GM12865 (cell line): ENCODE measurements at regions not wholly inside any gene's neighbourhood (a gene's known extent, or its start where the extent isn't known, plus 50 kb on each side); places are given as distances from the start of the nearest gene placed in this dataset.

ENCODE experiments used
- DNase-seq: peaks from one replicate; pipeline ENCODE4 v3.0.0; 2010; ENCODE audit warnings: low read depth
- H3K4me3 ChIP-seq: 2 replicates; pipeline ENCODE4 v1.5.1; 2011; ENCODE audit warnings: mild to moderate bottlenecking, low read depth, low read length, control low read depth
- TF ChIP-seq, protein P1 (sequence below): IDR thresholded peaks from 2 replicates; pipeline ENCODE4 v1.5.1; 2011; ENCODE audit warnings: low read length, control low read depth, low read depth, inconsistent platforms; ENCODE audit not compliant: insufficient read depth; ENCODE audit errors: missing control alignments

DNA sequence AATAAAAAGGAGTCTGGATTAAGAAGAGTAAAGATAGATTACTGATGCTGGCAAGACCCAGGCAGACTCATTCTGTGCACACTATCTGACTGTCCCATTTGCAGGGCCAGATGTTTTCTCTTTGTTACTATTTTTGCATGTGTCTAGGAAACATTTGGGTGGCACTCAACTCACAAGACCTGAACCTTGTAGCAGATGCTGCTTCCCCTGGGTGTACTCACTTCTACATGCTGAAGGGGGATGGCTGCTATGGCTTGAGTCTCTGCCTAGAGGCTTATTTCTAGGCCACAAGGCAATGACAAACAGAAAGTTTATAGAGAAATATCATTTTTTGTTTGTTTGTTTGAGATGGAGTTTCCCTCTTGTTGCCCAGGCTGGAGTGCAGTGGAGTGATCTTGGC lies 351.4 kb downstream of the FOXA2 start:
- DNase-seq, result no peak
- TF ChIP-seq, protein P1, sequence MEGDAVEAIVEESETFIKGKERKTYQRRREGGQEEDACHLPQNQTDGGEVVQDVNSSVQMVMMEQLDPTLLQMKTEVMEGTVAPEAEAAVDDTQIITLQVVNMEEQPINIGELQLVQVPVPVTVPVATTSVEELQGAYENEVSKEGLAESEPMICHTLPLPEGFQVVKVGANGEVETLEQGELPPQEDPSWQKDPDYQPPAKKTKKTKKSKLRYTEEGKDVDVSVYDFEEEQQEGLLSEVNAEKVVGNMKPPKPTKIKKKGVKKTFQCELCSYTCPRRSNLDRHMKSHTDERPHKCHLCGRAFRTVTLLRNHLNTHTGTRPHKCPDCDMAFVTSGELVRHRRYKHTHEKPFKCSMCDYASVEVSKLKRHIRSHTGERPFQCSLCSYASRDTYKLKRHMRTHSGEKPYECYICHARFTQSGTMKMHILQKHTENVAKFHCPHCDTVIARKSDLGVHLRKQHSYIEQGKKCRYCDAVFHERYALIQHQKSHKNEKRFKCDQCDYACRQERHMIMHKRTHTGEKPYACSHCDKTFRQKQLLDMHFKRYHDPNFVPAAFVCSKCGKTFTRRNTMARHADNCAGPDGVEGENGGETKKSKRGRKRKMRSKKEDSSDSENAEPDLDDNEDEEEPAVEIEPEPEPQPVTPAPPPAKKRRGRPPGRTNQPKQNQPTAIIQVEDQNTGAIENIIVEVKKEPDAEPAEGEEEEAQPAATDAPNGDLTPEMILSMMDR, result no peak
- H3K4me3 ChIP-seq, result no peak overlapping the region

DNA sequence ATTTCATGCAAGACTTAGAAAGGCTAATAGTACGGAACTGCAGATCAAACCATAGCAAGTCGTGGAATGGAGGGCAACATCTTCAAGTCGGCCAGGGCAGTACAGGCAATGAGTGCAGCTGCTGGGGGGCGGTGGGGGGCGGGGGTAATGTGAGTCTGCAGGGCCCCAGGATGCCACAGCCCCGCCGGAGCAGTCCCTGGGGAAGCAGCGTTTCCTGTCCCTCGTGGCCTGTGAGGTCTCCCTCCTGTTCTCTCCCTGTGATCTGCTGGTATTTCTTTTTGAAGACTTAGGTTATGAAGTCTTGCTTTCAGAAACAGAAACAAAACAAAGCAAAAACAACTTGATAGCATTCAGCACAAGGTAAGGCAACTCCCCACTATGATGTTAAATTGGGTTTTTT lies 351.9 kb downstream of the FOXA2 start:
- no peak overlapping the region for H3K4me3 ChIP-seq
- TF ChIP-seq, protein P1, result no peak
- no peak for DNase-seq

DNA sequence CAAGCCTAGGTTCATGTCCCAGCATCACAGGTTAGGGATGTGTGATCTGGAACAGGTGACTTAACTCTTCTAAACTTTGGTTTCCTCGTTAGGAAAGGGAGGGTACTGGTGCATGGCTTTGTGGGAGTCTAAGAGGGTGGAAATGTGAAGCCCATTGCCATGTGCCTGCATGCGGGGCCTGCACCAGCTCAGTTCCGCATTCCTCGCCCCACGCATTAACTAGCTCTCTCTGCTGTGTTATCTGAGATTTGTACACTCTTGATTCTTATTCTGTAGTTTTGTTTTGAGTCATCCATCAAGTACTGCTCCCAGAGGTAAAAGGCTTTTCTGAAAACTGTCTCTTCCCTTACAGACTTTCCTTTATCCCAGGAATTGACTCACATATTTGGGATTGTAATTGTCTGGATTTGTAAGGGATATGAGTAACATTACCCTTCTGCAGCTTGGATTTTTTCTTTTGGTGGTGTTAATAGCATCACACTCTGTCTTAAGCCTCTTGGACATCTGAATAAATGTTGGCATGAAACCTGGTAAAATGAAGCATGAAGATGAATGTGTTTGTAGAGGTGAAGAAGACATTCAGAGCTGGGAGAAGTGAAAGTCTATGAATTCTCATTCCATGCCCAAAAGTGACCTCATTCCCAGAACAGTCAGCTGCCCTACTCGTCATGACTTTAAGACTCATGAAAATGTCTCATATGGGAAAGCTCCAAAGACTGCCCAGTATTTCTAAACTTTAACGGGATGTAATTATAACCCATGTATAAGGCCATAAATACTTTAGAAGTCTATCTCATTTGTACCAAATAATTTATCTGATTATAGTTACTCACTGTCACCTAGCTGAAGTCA lies 357.3 kb downstream of the FOXA2 start:
- no peak for DNase-seq
- no peak overlapping the region for H3K4me3 ChIP-seq
- TF ChIP-seq, protein P1, result no peak

DNA sequence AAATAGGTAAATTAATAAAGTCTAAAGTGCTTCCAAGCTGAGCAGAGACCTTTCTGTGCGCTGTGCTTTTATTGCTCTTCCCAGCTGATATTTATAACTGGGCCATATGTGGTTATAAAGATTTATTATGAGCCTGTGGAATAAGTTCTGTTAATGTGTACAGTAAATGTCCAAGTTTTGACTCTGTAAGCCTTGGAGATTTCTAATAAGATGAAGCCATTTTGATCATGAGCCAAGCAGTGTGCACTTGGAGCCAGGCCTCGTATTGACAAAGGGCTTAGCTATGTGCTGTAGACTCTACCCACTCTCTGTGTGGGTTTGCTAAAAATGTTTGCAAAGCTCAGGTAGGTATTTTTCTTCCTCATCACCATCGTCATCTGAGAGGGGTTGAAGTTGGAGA lies 361.1 kb downstream of the FOXA2 start:
- TF ChIP-seq, protein P1, result no peak
- H3K4me3 ChIP-seq, result no peak overlapping the region
- no peak for DNase-seq

DNA sequence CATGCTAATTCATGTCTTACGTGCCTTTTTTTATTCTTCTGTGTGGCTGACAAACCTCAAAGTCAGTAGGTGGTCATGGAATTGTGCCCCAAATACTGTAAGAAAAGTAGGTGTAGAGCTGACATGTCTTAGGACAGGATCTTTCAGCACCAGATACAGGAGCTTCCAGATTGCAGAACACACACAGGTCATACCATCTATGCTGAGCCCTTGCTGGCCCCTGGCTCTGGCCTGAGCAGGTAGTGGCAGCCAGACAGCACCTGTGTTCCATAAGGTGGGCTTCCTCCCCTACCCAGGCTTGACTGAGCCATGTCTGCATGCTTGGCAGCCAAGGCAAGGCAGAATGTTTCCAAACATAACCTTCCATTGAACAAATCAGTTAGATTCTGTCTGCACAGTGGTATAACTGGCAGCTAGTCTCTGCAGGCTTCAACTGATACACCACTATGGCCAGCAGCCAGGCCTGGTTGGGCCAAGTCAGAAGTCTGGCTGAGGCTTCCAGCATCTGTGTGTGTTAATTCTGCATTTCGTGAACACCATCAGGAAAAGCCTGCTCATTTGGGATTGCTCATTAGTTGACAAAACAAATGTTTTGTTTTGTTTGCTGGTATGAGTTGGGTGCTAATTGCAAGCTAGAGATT lies 366.5 kb downstream of the FOXA2 start:
- TF ChIP-seq, protein P1, result no peak
- H3K4me3 ChIP-seq, result no peak overlapping the region
- DNase-seq, result no peak

DNA sequence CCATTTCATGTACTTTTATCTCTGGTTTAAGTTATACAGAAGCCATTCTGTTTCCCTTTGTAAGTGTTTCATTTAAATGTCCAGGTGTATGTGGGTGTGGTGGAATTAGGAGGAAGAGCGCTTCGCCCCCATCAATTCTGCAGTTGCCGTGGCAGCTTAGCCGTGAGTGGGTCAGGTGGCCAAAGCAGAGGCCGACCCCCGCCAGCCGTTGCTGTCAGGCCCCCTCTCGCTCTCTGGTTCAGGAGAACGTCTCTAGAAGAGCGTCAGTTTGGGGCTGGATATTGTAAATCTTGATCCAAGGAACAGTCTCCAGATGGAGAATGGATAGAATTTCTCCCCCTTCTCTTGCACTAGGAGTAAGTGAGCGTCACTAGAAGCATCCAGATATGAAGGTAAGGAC lies 367.4 kb downstream of the FOXA2 start:
- no peak overlapping the region for H3K4me3 ChIP-seq
- DNase-seq, result no peak
- TF ChIP-seq, protein P1, result no peak
